GM12878 (cell line): ENCODE measurements at regions not wholly inside any gene's neighbourhood (a gene's known extent, or its start where the extent isn't known, plus 50 kb on each side); places are given as distances from the start of the nearest gene placed in this dataset.

Experiments used
- CEBPB ChIP-seq, 2 experiments: fragments of 150-350 bp in 1 of 2; IDR thresholded peaks; 2 replicates each; pipeline ENCODE4 v1.6.1; 2012 to 2014; ENCODE audit warnings: low read depth in 2 of 2, low read length in 2 of 2, borderline replicate concordance in 1 of 2, inconsistent platforms in 1 of 2
- CHD4 ChIP-seq: fragments of 200-600 bp; sonication (generic); IDR thresholded peaks from 2 replicates; pipeline ENCODE4 v1.6.1; 2016; ENCODE audit warnings: mild to moderate bottlenecking
- CREB1 ChIP-seq: IDR thresholded peaks from 2 replicates; pipeline ENCODE4 v1.6.1; 2012; ENCODE audit warnings: low read depth, mild to moderate bottlenecking, inconsistent platforms
- EZH2 ChIP-seq: IDR thresholded peaks from 2 replicates; pipeline ENCODE4 v1.6.1; 2012; ENCODE audit warnings: low read depth, mild to moderate bottlenecking, control low read depth, inconsistent platforms, low read length, borderline replicate concordance; ENCODE audit not compliant: control insufficient read depth
- MYC ChIP-seq: IDR thresholded peaks from 2 replicates; pipeline ENCODE4 v1.6.1; 2011; ENCODE audit warnings: mild to moderate bottlenecking, low read length, moderate library complexity, inconsistent platforms; ENCODE audit not compliant: insufficient read depth, insufficient replicate concordance, insufficient read length, severe bottlenecking
- RBBP5 ChIP-seq: fragments of 200-600 bp; sonication (generic); conservative IDR thresholded peaks from 2 replicates; pipeline ENCODE4 v1.6.1; 2016
- RFX5 ChIP-seq: IDR thresholded peaks from 2 replicates; pipeline ENCODE4 v1.6.1; 2011; ENCODE audit warnings: low read depth, low read length, improper control_type of control experiment
- SIN3A ChIP-seq: IDR thresholded peaks from 2 replicates; pipeline ENCODE4 v1.6.1; 2012; ENCODE audit warnings: low read depth, low read length, improper control_type of control experiment
- SREBF2 ChIP-seq: IDR thresholded peaks from 2 replicates; pipeline ENCODE4 v1.6.1; 2012; ENCODE audit warnings: mild to moderate bottlenecking, low read length
- TAF1 ChIP-seq: IDR thresholded peaks from 2 replicates; pipeline ENCODE4 v1.6.1; 2011; ENCODE audit warnings: mild to moderate bottlenecking, low read depth, low read length, borderline replicate concordance
- TF ChIP-seq, protein P1 (sequence below), 3 experiments: IDR thresholded peaks in 2 of 3; conservative IDR thresholded peaks in 1 of 3; 2 replicates each; pipeline ENCODE4 v1.5.1; 2011; ENCODE audit warnings: low read depth in 3 of 3, low read length in 3 of 3, mild to moderate bottlenecking in 3 of 3, control low read depth in 2 of 3, moderate library complexity in 2 of 3, inconsistent platforms in 1 of 3, mixed read lengths in 1 of 3; ENCODE audit not compliant: control insufficient read depth in 2 of 3, insufficient read depth in 1 of 3; ENCODE audit errors: extremely low read depth in 1 of 3
- TF ChIP-seq, protein P2 (sequence below): fragments of 450-650 bp; IDR thresholded peaks from 2 replicates; pipeline ENCODE4 v1.6.1; 2016; ENCODE audit warnings: mild to moderate bottlenecking
- TF ChIP-seq, protein P3 (sequence below): IDR thresholded peaks from 2 replicates; pipeline ENCODE4 v1.6.1; 2011; ENCODE audit warnings: low read depth, low read length, improper control_type of control experiment, borderline replicate concordance
- TF ChIP-seq, protein P4 (sequence below): IDR thresholded peaks from 2 replicates; pipeline ENCODE4 v1.6.1; 2011; ENCODE audit warnings: borderline replicate concordance, low read depth, mild to moderate bottlenecking, moderate library complexity, mixed read lengths, low read length; ENCODE audit not compliant: insufficient read depth; ENCODE audit errors: extremely low read length

DNA sequence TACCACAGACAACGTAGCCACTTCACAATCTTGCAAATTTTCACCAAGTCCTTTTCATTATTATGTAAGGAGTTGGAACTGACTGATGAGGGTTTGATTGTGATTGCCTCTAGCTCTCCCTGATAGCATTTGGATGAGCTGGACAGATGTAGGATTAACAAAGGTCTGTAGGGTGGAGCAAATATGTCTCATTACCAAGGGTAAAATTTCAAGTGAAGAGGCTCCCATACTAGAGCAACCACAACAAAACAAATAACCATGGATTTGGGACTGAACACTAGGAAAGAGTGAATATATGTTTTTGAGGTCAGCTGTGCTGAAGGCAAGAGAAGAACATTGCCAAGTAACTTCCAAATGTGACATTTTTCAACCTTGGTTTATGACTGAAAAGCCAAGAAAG lies 281.7 kb downstream of the NEBL start:
- TF ChIP-seq TAF1 (no peak), CREB1 (no peak), EZH2 (no peak), SIN3A (no peak), CEBPB (IDR thresholded peaks at IDR 0.05; ENCODE audit: borderline replicate concordance in 1 of 2, low read depth in 2 of 2, low read length in 2 of 2) (no peak), MYC (no peak), RBBP5 (no peak), RFX5 (no peak), SREBF2 (no peak), CHD4 (no peak)
- TF ChIP-seq, protein P1, sequence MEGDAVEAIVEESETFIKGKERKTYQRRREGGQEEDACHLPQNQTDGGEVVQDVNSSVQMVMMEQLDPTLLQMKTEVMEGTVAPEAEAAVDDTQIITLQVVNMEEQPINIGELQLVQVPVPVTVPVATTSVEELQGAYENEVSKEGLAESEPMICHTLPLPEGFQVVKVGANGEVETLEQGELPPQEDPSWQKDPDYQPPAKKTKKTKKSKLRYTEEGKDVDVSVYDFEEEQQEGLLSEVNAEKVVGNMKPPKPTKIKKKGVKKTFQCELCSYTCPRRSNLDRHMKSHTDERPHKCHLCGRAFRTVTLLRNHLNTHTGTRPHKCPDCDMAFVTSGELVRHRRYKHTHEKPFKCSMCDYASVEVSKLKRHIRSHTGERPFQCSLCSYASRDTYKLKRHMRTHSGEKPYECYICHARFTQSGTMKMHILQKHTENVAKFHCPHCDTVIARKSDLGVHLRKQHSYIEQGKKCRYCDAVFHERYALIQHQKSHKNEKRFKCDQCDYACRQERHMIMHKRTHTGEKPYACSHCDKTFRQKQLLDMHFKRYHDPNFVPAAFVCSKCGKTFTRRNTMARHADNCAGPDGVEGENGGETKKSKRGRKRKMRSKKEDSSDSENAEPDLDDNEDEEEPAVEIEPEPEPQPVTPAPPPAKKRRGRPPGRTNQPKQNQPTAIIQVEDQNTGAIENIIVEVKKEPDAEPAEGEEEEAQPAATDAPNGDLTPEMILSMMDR (IDR thresholded peaks at IDR 0.05 in 2 of 3, conservative IDR thresholded peaks at IDR 0.05 in 1 of 3; ENCODE audit: control insufficient read depth in 2 of 3, extremely low read depth in 1 of 3, insufficient read depth in 1 of 3, low read depth in 3 of 3, low read length in 3 of 3), result no peak
- TF ChIP-seq, protein P2, sequence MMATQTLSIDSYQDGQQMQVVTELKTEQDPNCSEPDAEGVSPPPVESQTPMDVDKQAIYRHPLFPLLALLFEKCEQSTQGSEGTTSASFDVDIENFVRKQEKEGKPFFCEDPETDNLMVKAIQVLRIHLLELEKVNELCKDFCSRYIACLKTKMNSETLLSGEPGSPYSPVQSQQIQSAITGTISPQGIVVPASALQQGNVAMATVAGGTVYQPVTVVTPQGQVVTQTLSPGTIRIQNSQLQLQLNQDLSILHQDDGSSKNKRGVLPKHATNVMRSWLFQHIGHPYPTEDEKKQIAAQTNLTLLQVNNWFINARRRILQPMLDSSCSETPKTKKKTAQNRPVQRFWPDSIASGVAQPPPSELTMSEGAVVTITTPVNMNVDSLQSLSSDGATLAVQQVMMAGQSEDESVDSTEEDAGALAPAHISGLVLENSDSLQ, result no peak
- TF ChIP-seq, protein P3, sequence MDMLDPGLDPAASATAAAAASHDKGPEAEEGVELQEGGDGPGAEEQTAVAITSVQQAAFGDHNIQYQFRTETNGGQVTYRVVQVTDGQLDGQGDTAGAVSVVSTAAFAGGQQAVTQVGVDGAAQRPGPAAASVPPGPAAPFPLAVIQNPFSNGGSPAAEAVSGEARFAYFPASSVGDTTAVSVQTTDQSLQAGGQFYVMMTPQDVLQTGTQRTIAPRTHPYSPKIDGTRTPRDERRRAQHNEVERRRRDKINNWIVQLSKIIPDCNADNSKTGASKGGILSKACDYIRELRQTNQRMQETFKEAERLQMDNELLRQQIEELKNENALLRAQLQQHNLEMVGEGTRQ, result no peak
- TF ChIP-seq, protein P4, sequence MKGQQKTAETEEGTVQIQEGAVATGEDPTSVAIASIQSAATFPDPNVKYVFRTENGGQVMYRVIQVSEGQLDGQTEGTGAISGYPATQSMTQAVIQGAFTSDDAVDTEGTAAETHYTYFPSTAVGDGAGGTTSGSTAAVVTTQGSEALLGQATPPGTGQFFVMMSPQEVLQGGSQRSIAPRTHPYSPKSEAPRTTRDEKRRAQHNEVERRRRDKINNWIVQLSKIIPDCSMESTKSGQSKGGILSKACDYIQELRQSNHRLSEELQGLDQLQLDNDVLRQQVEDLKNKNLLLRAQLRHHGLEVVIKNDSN, result no peak
